Stomach (tissue), 4 donors: ENCODE measurements at regions not wholly inside any gene's neighbourhood (a gene's known extent, or its start where the extent isn't known, plus 50 kb on each side); places are given as distances from the start of the nearest gene placed in this dataset.

Experiments
- POLR2A ChIP-seq, 4 donors: fragments of 450-650 bp; IDR thresholded peaks; one replicate each; pipeline ENCODE4 v1.6.1; 2016; ENCODE audit warnings: antibody characterized with exemption in 4 of 4, control low read depth in 2 of 4, mild to moderate bottlenecking in 1 of 4, moderate library complexity in 1 of 4
- POLR2AphosphoS5 ChIP-seq, 3 donors: sonication (generic); formaldehyde crosslinking; IDR thresholded peaks; one replicate each; pipeline ENCODE4 v1.6.1; 2016; ENCODE audit warnings: antibody characterized with exemption in 3 of 3
- TF ChIP-seq, protein P1 (sequence below), 7 experiments: fragments of 450-650 bp in 4 of 7; fragments of 200-600 bp in 3 of 7; sonication (generic) in 3 of 7; IDR thresholded peaks; one replicate each; pipeline ENCODE4 v1.5.1; 2016 to 2019; ENCODE audit warnings: antibody characterized with exemption in 7 of 7, control low read depth in 2 of 7, mild to moderate bottlenecking in 1 of 7

GRCh38 chr1:47495176-47495713, 57.4 kb downstream of the FOXD2 start:
- TF ChIP-seq, protein P1, sequence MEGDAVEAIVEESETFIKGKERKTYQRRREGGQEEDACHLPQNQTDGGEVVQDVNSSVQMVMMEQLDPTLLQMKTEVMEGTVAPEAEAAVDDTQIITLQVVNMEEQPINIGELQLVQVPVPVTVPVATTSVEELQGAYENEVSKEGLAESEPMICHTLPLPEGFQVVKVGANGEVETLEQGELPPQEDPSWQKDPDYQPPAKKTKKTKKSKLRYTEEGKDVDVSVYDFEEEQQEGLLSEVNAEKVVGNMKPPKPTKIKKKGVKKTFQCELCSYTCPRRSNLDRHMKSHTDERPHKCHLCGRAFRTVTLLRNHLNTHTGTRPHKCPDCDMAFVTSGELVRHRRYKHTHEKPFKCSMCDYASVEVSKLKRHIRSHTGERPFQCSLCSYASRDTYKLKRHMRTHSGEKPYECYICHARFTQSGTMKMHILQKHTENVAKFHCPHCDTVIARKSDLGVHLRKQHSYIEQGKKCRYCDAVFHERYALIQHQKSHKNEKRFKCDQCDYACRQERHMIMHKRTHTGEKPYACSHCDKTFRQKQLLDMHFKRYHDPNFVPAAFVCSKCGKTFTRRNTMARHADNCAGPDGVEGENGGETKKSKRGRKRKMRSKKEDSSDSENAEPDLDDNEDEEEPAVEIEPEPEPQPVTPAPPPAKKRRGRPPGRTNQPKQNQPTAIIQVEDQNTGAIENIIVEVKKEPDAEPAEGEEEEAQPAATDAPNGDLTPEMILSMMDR (IDR thresholded peaks at IDR 0.05) = no peak
- TF ChIP-seq POLR2AphosphoS5 (IDR thresholded peaks at IDR 0.05) (no peak), POLR2A (IDR thresholded peaks at IDR 0.05) (no peak)
